T47D (cell line): ENCODE measurements at regions not wholly inside any gene's neighbourhood (a gene's known extent, or its start where the extent isn't known, plus 50 kb on each side); places are given as distances from the start of the nearest gene placed in this dataset.

Experiments
- DNase-seq, 2 experiments: peaks; one replicate each; pipeline versions ENCODE4 v3.0.0 to v3.0.0-alpha.2; 2011 to 2012; ENCODE audit warnings: low read depth in 1 of 2, low spot score in 1 of 2
- JUND ChIP-seq: IDR thresholded peaks from 2 replicates; pipeline ENCODE4 v1.6.1; 2012; ENCODE audit warnings: low read depth
- in situ Hi-C: cut with HindIII; loops from 2 replicates; pipeline ENCODE4 v1.10.0; 2016; ENCODE audit warnings: low sequenced_read_pairs, low pct_unique_long_range_greater_than_20kb

GRCh38 chrX:15087747-15088146 is 182.1 kb downstream of the ASB9 start:
- no peak for DNase-seq
- TF ChIP-seq JUND = no peak
- in situ Hi-C loops = no loop called here

- in situ Hi-C loops = no loop called here
- DNase-seq = peak in 1 of 2 experiments; percentile 4
- TF ChIP-seq JUND = no peak
Observed at GRCh38 chrX:15073313-15073712, 196.6 kb downstream of the ASB9 start.

GRCh38 chrX:15072880-15073279 is 197.0 kb downstream of the ASB9 start:
- TF ChIP-seq JUND = no peak
- in situ Hi-C loops = no loop called here
- no peak for DNase-seq

GRCh38 chrX:15072259-15072658 is 197.6 kb downstream of the ASB9 start:
- no peak for DNase-seq
- in situ Hi-C loops = no loop called here
- TF ChIP-seq JUND = no peak

GRCh38 chrX:15059474-15059873 is 186.3 kb downstream of the MOSPD2 start:
- in situ Hi-C loops = no loop called here
- no peak for TF ChIP-seq JUND
- DNase-seq = no peak

GRCh38 chrX:15056044-15056443 is 182.8 kb downstream of the MOSPD2 start:
- DNase-seq = no peak

GRCh38 chrX:15055146-15055930 is 182.1 kb downstream of the MOSPD2 start:
- in situ Hi-C loops = no loop called here
- no peak for DNase-seq
- TF ChIP-seq JUND = no peak

More at GRCh38 chrX:15056044-15056443, 182.8 kb downstream of the MOSPD2 start:
- in situ Hi-C loops = no loop called here
- no peak for TF ChIP-seq JUND

- no peak for DNase-seq
Observed at GRCh38 chrX:15050395-15050794, 177.2 kb downstream of the MOSPD2 start.

GRCh38 chrX:15043538-15043937 is 170.3 kb downstream of the MOSPD2 start:
- no peak for TF ChIP-seq JUND
- in situ Hi-C loops = no loop called here
- DNase-seq = no peak

More at GRCh38 chrX:15050395-15050794, 177.2 kb downstream of the MOSPD2 start:
- in situ Hi-C loops = no loop called here
- no peak for TF ChIP-seq JUND

GRCh38 chrX:15033917-15034316 is 160.7 kb downstream of the MOSPD2 start:
- TF ChIP-seq JUND = no peak
- DNase-seq = no peak
- in situ Hi-C loops = no loop called here

GRCh38 chrX:15017491-15017890 is 144.3 kb downstream of the MOSPD2 start:
- no peak for TF ChIP-seq JUND
- in situ Hi-C loops = no loop called here
- no peak for DNase-seq

GRCh38 chrX:15016051-15016450 is 142.8 kb downstream of the MOSPD2 start:
- no peak for TF ChIP-seq JUND
- DNase-seq = no peak
- in situ Hi-C loops = no loop called here

- in situ Hi-C loops = no loop called here
- TF ChIP-seq JUND = no peak
Observed at GRCh38 chrX:15014281-15014680, 141.1 kb downstream of the MOSPD2 start.

GRCh38 chrX:15013461-15013860 is 140.2 kb downstream of the MOSPD2 start:
- DNase-seq = no peak
- no peak for TF ChIP-seq JUND
- in situ Hi-C loops = no loop called here

More at GRCh38 chrX:15014281-15014680, 141.1 kb downstream of the MOSPD2 start:
- DNase-seq = no peak
